IPS-18c (cell line): ENCODE measurements at regions not wholly inside any gene's neighbourhood (a gene's known extent, or its start where the extent isn't known, plus 50 kb on each side); places are given as distances from the start of the nearest gene placed in this dataset.
"Not testable (repeated sequence)": the region's sequence is repeated elsewhere in the genome, so short reads cannot be mapped to it uniquely, and the experiment has no call there.

Experiments used
- H3K4me3 ChIP-seq: 2 replicates; pipeline ENCODE4 v1.7.0; 2013; ENCODE audit warnings: low read depth, mild to moderate bottlenecking, low read length, moderate library complexity; ENCODE audit not compliant: insufficient read depth
- H3K9me3 ChIP-seq: one replicate; pipeline ENCODE4 v1.6.1; 2013; ENCODE audit warnings: mild to moderate bottlenecking, low read length, moderate library complexity; ENCODE audit not compliant: control insufficient read depth, insufficient read depth

DNA sequence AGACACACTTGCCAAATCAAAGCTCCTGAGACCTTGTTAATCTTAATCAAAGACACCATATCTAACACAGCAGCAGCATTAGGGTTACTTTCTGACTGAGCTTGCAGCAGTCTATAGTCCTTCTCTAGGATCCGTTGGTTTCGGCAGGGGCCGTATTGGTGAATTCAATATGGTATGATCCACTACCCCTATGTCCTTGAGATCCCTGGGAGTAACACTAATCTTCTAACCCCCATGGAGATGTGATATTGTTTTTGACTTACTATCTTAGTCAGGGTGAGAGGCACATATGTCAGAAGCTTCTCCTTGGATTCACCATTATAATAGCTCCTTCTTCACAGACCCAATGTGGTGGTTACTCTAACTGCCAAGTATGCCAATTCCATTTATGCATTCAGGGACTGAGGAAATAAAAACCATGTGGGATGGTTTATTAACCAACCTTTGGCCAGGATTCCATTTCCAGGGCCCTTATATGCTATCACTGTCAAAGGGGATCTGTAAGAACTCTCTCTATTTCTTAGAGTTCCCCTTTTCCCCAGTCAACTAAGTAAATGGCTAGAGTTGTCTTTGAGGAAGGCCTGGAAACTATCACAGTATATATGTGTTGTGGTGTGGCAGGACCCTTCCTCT lies 673.6 kb upstream of the USP24 start:
- no peak overlapping the region for H3K4me3 ChIP-seq
- H3K9me3 ChIP-seq: no peaks in the 10 kb centered on the region

DNA sequence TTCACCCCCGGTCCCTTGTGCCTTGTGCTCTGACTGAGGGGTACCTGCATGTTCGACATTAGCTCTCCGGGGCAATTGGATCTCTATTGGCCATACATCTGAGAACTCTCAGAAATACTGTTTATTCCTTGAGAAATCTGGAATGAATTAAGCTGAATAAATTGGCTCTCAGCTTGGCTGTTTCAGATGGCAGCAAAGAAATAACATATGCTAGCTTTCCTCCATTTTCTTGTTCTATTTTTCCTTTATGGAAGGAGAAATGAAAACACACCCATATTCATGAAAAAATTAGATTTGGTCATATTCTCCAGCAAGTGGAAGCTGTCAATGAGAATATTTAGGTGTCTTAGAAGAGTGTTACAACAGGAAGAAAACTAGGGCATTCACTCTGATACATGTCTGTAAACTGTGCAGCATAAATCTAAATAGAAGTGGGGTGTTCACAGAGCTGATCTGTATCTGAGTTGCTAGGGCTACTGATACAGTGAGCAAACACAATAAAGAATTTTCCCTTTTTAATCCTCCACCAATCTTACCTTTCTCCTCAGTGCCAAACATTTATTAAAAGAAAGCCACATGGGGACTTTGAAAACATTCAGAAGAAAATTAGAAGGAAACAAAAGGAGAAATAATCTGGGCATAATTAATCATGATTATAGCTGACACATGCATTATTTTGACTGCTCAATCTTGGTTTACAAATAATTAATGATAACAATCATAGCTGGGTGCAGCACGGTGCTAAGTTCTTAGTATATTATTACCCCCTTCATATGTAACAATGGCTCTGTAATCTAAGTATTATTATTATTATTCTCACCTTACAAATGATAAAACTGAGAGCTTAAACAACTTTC lies 671.9 kb upstream of the USP24 start:
- Histone ChIP-seq H3K9me3 (no peaks in the 10 kb centered on the region), H3K4me3 (no peak overlapping the region)

DNA sequence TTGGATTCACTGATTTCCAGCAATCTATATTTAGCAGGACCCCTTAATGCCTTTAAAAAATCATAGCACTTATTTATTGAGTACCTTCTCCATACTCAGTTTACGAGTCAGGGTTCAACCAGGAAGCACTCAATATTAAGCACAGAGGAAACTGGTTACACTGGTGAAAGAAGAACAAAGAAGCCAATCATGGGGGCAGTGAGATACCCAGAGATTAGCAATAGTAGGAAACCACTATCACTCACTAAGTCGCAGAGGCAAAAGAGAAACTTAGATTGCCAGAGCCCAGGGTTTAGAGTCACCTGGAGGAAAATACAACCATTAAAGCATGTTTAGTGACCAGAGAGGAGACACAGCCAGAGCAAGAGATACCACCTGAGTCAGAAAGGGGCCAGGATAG lies 670.5 kb upstream of the USP24 start:
- Histone ChIP-seq H3K9me3 (no peaks in the 10 kb centered on the region), H3K4me3 (no peak overlapping the region)

DNA sequence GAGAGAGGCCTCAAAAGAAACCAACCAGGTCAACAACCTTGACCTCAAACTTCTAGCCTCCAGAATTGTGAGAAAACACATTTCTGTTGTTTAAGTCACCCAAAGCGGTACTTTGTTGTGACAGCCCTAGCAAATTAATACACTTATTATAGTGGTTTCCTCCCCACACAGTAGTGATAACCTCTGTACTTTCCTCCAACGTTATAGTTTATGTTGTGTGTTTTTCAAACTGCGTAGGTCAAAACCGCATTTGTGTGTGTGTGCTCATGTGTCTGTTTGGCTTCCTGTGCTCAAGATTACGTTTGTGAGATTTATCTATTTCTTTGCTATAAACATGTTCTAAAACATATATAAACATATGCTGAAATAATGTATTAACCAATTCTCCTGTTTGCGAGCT lies 667.8 kb upstream of the USP24 start:
- no peaks in the 10 kb centered on the region for H3K9me3 ChIP-seq
- H3K4me3 ChIP-seq: no peak overlapping the region

DNA sequence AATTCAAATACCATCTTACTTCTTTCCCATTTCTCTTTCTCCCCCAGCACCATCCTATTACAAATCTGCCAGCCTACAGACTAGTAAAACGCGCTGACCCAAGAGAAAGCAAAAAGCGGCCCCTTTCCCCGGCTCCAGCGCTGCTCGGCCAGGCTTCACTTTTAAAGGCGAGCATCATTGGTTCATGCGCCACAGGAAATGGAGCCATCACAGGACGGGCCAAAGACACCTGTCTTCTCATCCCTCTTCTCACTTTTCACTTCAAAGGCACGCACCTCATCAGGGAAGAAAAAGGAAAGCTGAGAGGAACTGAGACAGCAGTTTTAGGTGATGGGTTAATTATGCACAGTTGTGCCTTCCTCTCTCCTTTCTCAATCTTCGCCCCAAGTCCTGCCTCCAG lies 664.2 kb upstream of the USP24 start:
- H3K4me3 ChIP-seq: no peak overlapping the region

DNA sequence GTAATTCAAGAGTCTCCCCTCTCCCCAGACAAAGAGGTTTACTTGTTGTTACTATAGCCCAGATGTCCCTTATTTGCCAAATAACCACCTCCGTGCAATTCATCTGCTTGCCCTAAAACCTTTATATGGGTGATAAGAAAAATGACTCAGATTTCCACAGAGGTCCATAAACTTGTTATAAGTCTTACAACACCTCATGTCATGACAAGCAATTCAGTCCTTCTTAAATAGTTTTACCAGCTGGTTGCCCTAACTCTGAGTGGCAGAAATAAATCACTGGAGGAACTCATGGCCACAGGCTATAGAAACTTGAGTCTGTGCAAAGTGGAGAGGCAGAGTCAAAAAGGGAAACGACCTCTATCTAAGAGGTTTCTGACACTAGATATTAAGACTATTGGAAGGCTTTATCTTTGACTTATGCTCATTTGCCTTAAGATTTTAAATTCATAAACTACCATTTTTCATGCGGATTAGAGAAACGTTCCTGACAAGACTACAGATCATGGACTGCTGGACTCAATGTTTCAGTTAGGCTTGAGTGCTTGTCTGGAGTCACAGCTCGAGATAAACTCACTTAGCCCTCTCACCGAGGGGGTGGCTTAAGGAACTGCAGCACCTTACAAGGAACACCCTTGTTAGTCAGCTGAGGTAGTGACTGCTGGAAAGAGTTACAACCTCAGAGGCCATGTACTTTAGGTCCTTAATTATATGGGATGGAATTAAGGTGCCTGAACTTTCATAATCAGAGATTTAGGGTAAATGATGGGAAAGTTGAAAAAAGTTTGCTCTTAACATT lies 662.5 kb upstream of the USP24 start:
- Histone ChIP-seq H3K4me3 (no peak overlapping the region), H3K9me3 (no peaks in the 10 kb centered on the region)

More for the DNA sequence above, 664.2 kb upstream of the USP24 start:
- no peaks in the 10 kb centered on the region for H3K9me3 ChIP-seq

DNA sequence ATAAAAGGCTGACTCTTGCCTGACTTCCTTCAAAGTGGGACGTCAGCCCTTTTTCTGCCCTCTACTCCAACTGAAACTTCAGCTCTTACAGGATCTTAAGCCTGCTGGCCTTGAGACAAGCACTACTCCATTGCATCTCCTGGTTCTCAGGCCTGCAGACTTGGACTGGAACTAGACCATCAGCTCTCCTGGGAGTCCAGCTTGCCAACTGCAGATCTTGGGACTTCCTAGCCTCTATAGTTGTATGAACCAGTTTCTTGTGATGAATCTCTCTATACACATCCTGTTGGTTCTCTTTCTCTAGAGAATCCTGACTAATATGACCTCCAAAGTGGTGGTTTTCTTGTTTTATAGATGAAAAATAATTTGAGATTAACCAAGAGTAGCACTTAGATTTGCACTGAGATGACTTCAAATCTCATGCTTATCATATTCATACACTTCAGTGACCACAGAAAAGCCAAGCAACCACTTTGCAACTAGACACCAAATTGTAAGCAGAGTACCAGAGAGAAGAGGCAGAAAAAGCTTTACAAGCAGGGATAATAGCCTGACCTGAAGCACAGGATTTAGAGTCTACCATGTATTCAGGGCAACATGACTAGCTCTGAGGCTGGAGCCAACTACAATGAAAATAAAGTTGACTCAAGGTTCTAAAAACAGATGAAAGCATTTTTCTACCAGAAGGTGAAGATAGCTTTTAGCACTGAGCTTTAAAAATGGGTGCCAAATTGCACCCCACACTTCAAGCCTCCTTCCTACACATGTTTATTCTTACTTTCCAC lies 661.3 kb upstream of the USP24 start:
- H3K4me3 ChIP-seq: no peak overlapping the region
- no peaks in the 10 kb centered on the region for H3K9me3 ChIP-seq

DNA sequence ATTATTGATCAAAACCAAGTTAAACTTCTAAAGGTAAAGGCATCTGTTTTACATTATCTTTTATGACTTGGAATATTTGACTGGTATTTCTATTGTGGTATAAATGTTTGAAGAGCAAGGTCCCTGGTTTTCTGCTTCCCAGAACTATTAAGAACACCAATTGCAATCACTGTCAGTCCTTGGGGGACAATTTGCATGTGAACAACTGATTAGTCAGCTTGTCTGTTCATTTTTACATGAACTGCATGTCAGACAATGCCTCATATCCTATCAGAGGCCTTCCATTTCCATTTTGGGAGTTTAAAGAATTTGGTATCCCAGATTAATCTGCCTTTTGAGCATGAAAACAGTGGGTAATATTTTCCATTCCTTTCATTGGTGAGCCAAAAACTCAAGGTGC lies 654.9 kb upstream of the USP24 start:
- H3K9me3 ChIP-seq: no peaks in the 10 kb centered on the region
- H3K4me3 ChIP-seq: no peak overlapping the region

DNA sequence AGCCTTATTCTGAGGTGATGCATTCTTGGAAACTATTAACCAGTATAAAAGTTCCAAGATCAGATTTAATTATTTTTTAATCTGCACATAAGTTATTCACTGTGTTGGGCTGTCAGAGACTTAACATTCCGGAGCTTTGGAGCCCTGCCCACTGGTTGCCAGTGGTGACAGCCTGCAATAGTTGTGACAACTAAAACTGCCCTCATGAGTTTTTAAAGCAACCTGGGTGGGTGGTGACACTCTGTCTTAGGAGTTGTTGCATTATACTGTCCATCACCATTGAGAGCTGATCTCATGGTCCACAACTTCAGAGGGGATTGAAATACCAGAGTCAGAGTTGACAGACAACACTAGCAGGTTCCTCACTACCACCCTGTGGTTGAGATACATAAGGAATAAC lies 653.9 kb upstream of the USP24 start:
- Histone ChIP-seq H3K4me3 (no peak overlapping the region), H3K9me3 (no peaks in the 10 kb centered on the region)

DNA sequence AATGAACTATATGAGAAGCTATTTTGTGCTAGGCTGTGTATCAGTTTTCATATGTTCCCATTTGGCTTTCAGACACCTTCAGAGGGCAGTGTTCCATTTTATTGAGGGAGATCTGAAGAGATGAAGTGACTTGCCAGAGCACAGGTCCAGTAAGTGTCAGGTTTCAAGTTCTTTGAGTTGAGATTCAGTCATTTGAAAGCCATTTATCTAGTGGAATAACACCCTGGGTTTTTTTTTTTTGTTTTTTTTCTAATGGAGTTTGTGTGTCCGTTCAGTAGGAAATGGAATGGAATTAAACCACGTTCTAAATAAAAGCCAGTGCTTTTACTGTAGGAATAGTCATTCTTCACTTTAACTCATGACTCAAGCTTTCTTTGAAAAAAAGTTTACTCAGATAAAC lies 652.9 kb upstream of the USP24 start:
- no peak overlapping the region for H3K4me3 ChIP-seq
- no peaks in the 10 kb centered on the region for H3K9me3 ChIP-seq

DNA sequence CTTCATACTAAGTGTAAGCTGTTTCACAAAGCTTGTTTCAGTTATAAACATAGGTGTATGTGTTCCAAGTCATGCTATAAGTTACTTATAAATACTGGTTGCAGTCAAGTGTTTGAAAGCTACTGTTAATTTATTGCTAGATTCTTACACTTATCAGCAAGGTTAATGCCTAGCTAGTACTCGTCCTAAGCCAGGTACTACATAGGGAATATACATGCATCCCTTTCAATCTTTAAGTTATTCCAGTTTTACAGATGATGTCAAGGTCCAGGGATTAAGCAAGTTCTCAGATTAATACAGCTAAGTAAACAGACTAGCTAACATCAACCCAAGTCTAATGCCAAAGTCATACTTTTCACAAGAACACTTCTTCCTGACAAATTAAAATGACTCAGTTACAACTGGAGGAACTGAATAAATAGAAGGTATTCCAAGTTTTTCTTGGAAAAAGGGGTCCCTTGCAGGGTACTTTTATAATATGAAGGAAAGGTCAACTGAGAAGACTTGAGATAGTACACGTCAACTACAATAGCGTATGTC lies 652.2 kb upstream of the USP24 start:
- no peak overlapping the region for H3K4me3 ChIP-seq
- H3K9me3 ChIP-seq: no peaks in the 10 kb centered on the region

DNA sequence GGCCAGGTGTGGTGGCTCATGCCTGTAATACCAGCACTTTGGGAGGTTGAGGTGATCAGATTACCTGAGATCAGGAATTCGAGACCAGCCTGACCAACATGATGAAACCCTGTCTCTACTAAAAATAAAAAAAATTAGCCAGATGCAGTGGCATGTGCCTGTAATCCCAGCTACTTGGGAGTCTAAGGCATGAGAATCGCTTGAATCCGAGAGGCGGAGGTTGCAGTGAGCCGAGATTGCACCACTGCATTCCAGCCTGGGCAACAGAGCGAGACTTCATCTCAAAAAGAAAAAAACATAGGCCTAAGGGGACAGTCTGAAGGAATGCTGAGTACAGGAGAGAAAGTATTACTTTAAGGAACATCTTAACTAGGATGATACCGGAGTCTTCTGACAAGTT lies 650.6 kb upstream of the USP24 start:
- H3K9me3 ChIP-seq, H3K4me3 ChIP-seq: not testable (repeated sequence)

DNA sequence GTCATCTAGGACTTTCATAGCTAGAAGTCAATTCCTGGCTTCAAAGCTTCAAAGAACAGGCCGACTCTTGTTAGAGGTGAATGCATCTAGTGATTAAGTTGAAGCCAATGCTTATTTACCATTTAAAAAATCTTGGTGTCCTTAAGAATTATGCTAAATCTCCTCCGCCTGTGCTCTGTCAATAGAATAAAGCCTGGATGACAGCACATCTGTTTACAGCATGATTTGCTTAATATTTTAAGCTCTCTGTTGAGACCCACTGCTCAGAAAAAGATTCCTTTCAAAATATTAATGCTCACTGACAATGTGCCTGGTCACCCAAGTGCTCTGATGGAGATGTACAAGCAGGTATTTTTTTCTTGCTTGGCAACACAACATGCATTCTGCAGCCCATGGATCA lies 649.1 kb upstream of the USP24 start:
- Histone ChIP-seq H3K4me3 (no peak overlapping the region), H3K9me3 (no peaks in the 10 kb centered on the region)

DNA sequence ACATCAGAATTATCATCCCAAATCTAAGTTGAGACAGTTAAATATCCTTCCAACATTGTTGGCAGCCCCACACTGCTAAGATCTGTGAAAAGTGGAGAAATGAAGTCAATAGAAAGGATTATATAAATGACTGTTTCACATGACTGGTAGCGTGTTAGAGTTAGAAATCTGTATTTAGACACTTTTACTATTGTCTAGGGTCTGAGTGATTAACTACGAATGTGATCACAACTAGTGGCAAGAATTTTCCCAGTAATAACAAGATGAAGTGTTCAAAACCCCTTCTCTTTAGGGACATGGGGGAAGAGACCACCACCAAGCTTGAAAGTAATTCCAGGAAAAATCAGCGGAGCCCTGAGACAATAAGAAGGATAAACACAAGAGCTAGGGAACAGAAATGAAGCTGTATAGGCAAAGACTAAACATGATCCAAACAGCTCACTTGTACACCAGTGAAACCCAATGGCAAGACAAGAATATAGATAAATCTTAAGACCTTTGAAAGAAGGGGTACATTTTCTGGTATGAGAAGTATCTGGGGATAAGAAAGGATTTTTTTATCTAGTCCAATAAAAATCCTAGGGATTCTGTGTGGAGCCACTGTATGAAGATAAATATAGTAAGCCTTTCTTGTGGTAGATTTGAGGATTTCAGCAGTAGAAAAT lies 646.6 kb upstream of the USP24 start:
- H3K4me3 ChIP-seq: no peak overlapping the region
- no peaks in the 10 kb centered on the region for H3K9me3 ChIP-seq

DNA sequence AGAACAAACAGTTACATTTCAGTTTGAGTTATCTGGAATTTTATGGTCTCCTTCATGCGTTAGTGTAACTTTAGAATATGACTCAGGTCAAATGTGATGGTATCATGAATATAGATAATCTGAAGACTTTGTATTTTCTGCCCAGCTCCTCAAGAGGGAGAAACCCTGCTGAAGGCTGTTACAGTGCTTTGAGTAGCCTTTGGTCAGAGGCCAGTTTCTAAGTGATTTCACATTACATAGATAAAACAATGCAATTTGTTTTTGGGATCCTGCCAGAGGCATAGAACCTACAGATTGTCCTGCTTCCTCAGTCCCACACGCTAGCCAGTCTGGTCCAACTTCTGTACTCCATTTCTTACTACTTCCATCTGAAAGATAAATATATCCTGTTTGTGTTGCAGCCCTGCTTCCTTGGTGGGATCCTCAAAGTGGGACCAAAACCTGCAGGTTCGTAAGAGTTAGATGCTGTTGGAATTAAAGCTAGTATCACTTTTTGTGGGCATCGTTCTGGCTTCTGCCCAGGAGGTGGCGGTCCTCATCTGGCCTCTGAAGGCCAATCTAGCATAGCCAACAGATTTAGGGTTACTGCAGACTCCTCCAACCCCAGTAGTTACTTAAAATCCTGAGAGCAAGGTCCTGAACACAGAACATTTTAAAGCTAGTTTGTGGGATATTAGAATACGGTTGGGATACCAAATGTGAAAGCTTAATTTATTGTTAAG lies 645.8 kb upstream of the USP24 start:
- Histone ChIP-seq H3K4me3 (no peak overlapping the region), H3K9me3 (no peaks in the 10 kb centered on the region)

DNA sequence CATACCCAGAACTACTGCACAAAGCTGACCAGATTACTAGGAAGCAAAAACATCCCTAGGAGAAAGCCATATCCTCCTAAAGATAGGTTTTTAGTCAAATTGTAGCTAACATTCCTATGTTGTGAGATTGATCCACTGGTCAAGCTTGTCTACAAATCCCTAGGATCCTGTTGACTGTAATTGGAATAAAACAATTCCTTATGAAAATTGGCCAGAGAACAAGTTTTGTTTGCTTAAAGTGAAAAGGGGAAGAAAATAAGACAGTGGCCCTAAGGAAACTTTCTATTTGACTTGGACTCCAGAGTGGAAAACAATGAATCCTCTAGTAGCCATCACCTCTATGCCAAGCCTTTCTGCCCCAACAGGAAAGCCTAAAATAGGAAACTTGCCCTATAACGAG lies 645.2 kb upstream of the USP24 start:
- no peak overlapping the region for H3K4me3 ChIP-seq
- H3K9me3 ChIP-seq: no peaks in the 10 kb centered on the region
